HG03469 (cell line): ENCODE measurements at regions not wholly inside any gene's neighbourhood (a gene's known extent, or its start where the extent isn't known, plus 50 kb on each side); places are given as distances from the start of the nearest gene placed in this dataset.
"Not testable (repeated sequence)": the region's sequence is repeated elsewhere in the genome, so short reads cannot be mapped to it uniquely, and the experiment has no call there.

Source experiments
- ATAC-seq: cut with Tn5 transposase; IDR thresholded peaks from one replicate; pipeline ENCODE4 v1.9.1; 2021; ENCODE audit warnings: mild to moderate bottlenecking, moderate library complexity, moderate number of reproducible peaks; ENCODE audit not compliant: unreplicated experiment

DNA sequence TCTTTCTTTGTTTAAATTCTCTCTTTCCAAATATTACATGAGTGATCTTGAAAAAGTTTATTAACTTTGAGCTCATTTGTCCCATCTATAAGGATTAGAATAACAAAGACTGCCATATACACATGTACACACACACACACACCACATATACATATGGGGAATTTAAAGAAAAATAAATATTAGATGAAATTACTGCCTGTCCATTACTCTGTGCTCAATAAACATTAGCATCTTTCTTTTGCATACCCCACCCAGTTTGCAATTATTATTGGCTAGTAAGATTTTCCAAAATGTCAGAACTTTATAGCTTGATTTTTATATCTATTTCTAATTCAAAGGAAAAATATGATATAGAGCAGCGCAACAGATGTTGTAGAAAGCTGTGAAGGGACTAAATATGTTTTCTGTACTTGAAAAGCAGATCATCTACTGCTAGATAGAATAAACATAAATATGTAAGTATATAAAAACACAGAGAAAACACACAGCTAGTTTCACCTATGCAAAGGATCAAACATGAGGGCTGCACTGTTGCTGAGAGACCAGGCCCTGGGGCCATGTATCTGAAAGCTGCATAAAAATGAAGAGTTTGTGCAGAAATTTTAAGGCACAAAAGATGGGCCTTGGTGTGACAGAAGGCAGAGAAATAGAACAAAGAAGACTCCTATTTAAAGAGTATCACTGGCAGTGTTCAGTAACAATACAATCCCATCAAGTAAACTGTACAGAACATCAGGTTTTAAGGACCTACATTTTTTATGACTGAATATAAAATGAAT lies 114.2 kb upstream of the NECTIN3 start:
- no peak for ATAC-seq

DNA sequence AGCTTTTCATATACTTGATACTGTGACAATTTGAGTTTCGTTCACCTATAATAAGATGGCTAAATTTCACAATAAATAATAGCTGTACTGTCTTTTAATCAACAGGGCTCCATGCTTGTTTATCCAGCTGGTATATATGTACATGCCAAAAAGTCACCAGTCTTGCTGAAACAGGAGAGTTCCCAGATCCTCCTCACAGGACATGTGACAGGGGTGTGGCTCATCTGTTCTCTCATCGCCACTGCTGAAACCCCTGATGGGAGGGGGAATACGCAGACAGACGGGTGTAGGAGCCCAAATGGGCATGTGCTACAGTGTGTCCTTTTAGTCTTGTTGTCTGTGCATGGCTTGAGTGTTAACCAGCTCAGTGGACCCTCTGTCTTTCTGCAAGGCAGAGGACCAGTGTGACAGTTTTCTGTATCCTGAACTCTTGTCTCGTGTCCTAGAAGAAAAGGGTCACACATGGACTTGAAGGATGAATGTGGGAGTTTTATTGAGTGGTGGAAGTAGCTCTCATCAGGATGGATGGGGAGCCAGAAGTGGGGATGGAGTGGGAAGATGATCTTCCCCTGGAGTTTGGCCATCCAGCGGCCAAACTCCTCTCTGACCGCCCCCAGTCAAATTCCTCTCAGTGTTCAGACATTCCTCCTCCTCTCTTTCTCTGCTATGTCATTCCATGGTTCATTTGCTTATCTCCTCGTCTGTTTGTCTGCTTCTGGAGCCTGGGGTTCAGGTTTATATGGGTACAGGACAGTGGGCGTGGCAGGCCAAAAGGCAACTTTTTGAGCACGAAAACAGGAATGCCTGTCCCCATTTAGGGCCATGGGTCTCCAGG lies 113.1 kb upstream of the NECTIN3 start:
- no peak for ATAC-seq

DNA sequence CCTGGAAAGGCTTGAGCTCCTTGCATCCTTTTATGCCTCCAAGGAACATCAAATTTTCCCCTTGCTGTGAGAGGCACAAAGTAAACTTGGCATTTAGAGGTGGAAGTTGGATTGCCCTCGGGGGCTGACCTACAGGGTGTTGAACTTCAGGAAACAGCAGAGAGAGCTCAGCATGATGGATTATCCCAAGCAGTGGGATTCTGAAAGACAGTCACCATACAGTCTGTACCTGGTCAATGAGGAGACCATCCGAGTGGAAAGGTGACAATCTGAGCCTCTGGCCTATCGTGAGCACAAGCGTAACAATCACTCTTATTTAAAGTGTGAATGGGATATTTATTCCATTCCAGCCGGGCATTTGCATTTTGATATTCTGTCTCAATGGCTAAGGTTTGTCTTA lies 105.6 kb upstream of the NECTIN3 start:
- no peak for ATAC-seq

DNA sequence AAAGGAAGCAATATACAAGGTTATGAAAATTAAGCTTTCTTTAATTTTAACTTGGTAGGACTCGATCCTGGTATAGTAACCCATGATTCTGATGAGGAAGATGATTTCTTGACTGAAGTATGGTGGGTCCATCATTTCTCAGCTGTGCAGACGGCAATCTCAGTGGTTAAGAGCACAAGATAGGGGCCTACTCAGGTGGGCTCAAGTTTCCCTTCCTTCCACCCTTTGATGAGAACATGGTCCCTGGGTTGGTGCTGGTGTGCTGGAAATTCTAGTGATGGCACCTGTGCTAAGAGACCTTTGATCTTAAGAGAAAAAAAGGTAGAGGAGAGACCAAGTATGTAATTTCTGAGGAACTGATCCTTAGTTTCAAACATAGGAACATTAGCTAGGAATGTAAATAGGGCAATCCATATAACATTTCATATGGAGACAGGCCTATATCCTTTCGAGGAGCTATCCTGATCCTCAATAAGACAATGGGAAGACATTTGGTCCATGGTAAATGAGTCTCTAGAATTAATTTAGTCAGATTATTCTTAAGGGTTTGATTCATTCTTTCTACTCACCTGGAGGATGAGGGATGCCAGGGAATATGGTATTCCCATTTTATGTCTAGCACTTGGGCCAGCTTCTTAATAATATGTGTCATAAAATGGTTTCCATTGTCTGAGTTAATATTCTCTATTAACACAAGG lies 104.5 kb upstream of the NECTIN3 start:
- ATAC-seq = no peak

DNA sequence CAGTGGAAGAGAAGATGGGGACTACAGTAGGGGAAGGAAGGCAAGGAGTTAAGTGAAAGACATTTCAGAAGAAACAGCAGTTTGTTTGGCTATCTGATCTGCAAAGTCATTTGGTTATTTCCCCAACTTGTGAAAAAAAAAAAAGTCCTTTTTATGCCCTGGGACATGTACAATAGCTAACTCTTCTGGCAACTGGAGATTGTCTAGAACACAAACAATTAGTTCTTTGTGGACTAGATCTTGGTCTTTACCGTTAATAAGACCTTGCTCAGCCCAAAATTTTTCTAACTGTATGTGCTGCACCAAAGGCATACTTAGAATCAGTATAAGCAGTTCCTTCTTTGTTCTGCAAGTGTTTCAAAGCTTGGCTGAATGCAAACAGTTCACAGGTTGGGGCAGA lies 103.5 kb upstream of the NECTIN3 start:
- no peak for ATAC-seq

DNA sequence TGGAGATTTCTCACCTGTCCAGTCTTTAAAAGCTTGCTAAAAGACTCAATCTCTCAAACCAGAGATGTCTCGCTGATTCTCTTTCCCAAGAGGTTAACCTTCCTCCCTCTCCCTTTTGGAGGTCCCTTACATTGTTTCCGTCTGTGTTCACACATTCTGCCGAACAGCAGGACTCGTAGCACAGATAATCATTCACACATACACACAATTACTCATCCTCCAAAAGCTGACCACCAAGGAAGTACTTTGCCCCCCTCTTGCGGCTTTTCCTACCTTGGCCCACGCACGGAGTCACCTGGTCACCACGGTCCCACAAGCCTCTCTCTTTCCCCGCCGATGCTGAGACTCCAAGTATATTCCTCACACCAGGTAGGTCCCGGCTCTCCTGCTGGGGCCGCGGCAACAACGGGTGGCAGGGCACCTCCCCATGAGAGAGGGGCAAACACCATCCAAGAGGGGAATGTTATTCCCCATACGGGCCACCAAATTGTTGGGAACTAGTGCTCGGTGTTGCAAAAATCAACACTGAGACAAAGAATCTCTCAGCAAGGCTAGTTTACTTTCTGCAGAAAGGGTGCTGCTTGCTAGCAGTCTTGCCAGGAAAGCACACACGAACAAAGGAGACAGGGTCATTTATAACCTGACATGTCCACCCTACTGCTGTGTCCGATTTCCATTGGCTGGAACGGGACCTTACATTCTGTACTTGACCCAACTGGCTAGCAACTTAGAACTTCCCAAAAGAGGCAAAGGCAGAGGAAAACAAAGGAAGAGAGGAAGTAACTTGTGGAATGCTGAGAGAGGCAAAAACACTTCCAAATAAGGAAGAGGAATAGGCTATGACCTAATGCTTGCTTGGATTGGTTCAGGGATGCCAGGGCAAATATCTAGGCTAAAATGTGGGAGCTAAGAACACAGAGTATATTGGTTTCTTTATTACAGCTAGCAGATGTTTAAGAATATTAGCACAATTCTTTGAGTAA lies 102.1 kb upstream of the NECTIN3 start:
- no peak for ATAC-seq

DNA sequence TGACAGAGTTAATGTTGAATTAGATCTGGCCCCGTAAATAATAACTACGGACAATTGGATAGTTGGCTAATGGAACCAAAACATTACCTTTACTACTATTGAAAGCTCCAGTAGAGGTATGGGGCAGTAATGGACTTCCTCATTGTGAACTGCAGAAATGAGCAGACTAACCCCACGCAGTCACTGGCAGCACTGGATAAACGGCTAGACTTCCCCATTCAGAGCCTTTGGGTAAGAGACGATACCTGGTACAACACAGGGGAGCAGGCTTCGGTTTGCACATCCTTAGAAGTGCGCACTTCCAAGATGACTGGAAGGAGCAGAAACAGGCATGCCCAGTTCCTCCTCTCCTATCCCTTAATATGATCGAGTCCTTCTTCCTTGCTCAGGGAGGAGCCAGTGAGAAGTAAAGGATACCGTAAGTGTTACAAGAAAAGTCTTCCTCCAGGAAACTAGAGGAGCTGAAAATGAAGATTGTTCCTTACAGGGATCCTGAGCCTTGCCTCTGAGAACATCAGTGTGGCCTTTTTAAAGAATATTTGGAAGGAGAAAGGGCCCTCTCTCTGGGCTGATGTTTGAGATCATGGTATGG lies 100.5 kb upstream of the NECTIN3 start:
- no peak for ATAC-seq

DNA sequence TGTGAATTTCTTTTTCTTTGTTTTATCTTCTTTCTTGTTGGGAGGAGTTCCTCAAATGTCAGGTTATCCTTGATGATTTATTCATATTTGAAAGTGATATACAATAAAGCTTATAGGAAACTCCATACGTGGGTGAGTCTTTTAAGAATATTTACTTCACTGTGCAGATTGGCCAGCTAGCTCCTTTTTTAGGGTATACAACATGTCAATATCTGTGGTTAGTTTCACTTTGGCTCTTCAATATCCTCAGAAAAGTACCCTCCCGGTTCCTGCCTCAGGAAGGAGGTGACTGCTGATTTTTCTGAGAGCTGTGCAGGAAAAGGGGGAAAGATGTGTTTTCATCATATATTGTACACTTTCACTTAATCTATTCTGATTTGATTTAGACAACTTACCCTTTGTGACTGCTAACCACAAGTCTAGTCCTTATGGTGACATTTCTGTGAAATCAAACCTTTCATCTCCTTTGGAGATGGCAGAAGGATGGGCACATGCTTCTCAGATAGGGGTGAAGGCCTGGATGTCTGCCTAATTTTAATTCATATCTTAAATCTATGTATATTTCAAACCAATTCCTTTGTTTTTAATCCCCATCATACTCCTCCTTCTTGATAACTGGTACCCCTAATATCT lies 98.2 kb upstream of the NECTIN3 start:
- ATAC-seq = no peak

DNA sequence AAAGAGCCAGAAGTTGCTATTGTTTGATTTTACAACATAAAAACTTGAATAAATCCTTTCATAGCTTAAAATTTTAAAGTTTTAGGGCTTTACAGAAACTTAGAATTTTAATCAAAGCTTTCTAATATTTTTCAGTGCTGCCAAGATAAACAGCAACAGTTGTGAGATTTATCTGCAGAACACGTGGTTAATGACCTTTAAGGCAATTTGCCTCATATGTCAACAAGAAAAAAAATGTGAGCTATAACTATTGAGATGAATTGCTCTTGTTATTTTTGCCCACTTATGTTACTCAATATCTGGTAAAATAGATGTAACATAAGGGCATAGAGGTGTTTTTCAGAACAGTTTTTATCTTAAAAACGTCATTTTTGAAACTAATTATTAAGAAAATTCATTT lies 96.7 kb upstream of the NECTIN3 start:
- ATAC-seq = no peak

DNA sequence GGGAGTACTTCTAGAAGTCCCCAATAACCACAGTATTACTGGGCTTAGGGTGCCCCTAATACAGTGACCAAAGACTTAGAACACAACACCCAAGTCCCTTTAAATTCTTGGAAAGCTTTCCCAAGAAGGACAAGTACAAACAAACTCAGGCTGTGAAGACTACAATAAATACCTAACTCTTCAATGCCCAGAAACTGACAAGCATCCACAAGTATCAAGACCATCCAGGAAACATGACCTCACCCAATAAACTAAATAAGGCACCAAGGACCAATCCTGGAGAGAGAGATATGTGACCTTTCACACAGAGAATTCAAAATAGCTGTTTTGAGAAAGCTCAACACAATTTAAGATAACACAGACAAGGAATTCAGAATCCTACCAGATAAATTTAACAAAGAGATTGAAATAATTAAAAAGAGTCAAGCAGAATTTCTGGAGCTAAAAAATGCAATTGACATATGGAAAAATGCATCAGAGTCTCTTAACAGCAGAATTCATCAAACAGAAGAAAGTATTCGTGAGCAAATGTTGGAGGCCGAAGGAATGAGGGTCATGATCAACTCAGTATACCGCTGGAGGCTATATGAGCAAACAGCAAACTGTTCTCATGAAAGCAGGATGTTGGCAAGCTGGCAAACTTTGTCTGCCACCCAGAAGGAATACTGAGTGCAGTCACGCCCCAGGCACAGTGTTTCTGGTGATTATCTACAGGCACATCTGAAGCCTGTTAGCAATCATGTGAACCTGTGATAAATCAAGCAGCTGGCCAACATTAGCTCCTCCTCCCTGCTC lies 87.0 kb upstream of the NECTIN3 start:
- no peak for ATAC-seq

DNA sequence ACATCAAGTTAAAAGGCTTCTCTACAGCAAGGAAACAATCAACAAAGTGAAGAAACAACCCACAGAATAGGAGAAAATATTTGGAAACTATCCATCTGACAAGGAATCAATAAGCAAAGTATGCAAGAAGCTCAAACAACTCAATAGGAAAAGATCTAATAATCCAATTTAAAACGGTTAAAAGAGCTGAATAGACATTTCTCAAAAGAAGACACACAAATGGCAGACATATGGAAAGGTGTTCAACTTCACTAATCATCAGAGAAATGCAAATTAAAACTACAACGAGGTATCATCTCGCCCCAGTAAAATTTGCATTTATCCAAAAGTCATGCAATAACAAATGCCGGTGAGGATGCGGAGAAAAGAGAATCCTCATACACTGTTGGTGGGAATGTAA lies 82.2 kb upstream of the NECTIN3 start:
- ATAC-seq = no peak

DNA sequence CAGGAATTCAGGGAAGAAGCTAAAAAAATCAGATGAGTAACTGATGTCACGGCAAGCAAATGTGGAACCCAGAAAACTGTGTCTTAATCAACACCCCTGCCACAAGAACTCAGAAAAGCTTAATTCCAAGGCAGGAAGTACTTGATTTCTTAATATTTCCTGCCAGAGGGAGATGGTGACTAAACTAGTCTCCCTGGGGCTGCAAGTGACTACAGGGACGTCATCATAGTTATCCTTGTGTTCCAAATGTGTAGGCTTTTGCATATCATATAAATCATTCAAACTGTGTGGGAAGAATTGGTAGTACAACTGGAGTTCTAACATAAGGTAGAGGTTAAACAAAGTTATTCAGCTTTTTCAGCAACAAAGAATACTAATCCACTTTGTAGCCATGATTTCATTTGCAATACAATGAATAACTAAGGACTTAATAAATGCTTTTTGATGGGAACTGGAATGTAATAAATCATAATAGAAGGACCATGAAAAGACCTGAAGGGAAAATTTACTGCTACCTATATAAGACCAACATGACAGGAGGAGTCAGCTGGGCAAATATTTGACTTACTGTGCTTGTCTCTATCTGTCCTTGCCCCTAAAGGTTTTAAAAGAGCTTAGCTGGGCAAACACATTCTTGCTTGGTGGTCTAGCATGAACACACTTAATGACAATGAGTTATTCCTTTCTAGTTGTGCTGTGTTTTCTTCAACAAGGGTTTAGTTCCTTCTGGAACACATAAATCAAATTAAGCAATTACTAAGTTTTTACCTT lies 76.0 kb upstream of the NECTIN3 start:
- no peak for ATAC-seq

DNA sequence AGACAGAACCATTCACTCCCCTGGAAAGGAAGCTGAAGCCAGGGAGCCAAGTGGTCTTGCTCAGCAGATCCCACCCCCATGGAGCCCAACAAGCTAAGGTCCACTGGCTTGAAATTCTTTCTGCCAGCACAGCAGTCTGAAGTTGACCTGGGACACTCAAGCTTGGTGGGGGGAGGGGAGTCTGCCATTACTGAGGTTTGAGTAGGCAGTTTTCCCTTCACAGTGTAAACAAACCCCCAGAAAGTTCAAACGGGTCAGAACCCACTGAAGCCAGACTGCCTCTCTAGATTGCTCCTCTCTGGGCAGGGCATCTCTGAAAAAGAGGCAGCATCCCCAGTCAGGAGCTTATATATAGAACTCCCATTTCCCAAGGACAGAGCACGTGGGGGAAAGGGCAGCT lies 72.8 kb upstream of the NECTIN3 start:
- not testable (repeated sequence) for ATAC-seq

DNA sequence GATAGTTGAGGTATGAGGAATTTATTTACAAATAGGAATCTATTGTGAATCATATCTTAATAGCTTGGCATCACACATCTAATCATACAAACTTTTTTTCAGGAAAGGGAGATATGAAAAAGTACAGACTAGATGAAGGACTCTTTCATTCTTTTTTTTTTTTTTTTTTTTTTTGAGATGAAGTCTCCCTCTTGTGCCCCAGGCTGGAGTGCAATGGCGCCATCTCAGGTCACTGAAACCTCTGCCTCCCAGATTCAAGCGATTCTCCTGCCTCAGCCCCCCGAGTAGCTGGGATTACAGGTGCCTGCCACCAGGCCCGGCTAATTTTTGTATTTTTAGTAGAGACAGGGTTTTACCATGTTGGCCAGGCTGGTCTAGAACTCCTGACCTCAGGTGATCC lies 65.1 kb upstream of the NECTIN3 start:
- not testable (repeated sequence) for ATAC-seq

DNA sequence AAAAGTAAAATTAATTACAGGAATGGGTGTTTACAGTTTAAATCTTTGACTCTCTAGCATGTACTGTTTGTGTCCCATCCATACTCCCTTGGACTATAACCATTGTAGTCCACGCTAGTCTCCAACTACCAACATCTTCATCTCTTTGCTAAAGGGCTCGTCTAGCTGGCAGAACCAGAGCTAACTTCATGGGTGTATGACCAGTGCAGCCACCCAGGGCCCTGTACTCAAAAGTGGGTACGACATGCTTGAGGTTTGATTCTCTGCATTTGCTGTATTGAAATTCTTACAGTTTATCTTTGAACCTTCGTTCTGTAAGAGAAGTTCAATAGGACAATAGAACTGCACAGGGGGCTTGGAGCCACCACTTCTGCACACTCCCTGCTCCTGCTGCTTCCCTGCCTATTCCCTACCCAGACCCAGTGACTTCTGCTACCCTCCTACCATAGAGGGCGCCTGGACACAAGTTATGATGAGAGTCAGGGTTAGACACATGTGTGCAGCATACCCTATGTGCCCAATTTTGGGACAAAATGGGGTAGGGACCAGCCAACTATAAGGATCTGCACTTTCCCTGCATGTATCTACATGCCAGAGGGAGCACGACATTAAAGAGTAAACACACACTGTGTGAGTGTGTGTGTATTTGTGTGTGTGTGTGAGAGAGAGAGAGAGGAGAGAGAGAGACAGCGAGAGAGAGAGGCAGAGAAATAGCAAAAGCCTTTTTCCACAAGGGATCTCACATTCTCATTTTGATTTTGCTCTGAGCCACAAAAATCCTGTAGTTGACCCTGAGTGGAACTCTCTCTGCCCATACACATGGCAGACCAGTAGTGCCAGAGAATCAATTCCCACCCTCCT lies 59.0 kb upstream of the NECTIN3 start:
- no peak for ATAC-seq
